Prostate gland (tissue), 2 donors: ENCODE measurements at regions not wholly inside any gene's neighbourhood (a gene's known extent, or its start where the extent isn't known, plus 50 kb on each side); places are given as distances from the start of the nearest gene placed in this dataset.

ENCODE experiments used
- POLR2AphosphoS5 ChIP-seq: sonication (generic); formaldehyde crosslinking; IDR thresholded peaks from one replicate; pipeline ENCODE4 v1.6.1; 2017; ENCODE audit warnings: antibody characterized with exemption
- TF ChIP-seq, protein P1 (sequence below), 4 experiments: fragments of 200-600 bp in 2 of 4; fragments of 450-650 bp in 2 of 4; sonication (generic) in 2 of 4; IDR thresholded peaks; 1 replicate in 3 of 4; 2 replicates in 1 of 4; pipeline ENCODE4 v1.5.1; 2016 to 2019; ENCODE audit warnings: antibody characterized with exemption in 4 of 4, mild to moderate bottlenecking in 2 of 4, moderate library complexity in 2 of 4

- TF ChIP-seq, protein P1, sequence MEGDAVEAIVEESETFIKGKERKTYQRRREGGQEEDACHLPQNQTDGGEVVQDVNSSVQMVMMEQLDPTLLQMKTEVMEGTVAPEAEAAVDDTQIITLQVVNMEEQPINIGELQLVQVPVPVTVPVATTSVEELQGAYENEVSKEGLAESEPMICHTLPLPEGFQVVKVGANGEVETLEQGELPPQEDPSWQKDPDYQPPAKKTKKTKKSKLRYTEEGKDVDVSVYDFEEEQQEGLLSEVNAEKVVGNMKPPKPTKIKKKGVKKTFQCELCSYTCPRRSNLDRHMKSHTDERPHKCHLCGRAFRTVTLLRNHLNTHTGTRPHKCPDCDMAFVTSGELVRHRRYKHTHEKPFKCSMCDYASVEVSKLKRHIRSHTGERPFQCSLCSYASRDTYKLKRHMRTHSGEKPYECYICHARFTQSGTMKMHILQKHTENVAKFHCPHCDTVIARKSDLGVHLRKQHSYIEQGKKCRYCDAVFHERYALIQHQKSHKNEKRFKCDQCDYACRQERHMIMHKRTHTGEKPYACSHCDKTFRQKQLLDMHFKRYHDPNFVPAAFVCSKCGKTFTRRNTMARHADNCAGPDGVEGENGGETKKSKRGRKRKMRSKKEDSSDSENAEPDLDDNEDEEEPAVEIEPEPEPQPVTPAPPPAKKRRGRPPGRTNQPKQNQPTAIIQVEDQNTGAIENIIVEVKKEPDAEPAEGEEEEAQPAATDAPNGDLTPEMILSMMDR (IDR thresholded peaks at IDR 0.05): no peak
- no peak for TF ChIP-seq POLR2AphosphoS5
Observed at GRCh38 chrX:39599339-39599738, 498.4 kb downstream of the BCOR start.
